ENCODE measurements at regions not wholly inside any gene's neighbourhood (a gene's known extent, or its start where the extent isn't known, plus 50 kb on each side); places are given as distances from the start of the nearest gene placed in this dataset.
A peak's percentile ranks its signal among the peaks of the same experiment; 100 is the strongest.
"Not testable (repeated sequence)": the region's sequence is repeated elsewhere in the genome, so short reads cannot be mapped to it uniquely, and the experiment has no call there.

DNA sequence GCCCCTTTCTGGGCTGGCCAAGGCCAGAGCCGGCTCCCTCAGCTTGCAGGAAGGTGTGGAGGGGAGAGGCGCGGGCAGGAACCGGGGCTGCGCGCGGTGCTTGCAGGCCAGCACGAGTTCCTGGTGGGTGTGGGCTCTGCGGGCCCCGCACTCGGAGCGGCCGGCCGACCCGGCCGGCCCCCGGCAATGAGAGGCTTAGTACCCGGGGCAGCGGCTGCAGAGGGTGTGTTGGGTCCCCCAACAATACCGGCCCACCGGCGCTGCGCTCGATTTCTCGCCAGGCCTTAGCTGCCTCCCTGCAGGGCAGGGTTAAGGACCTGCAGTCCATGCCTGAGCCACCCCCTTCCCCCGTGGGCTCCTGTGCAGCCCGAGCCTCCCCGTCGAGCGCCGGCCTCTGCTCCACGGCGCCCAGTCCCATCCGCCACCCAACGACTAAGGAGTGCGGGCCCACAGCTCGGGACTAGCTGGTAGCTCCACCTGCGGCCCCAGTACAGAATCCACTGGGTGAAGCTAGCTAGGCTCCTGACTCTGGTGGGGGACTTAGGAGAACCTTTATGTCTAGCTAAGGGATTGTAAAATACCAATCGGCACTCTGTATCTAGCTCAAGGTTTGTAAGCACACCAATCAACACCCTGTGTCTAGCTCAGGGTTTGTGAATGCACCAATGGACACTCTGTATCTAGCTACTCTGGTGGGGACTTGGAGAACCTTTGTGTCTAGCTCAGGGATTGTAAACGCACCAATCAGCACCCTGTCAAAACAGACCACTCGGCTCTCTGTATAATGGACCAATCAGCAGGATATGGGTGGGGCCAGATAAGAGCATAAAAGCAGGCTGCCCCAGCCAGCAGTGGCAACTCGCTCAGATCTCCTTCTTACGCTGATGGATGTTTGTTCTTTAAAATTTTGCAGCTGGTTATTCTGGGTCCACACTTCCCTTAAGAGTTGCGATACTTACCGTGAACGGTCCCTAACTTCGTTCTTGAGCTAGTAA is 167.4 kb upstream of the RREB1 start:
- ATAC-seq (no peak), DNase-seq (no peak)
- intact Hi-C loops (cut with DNase I) = no loop called here

DNA sequence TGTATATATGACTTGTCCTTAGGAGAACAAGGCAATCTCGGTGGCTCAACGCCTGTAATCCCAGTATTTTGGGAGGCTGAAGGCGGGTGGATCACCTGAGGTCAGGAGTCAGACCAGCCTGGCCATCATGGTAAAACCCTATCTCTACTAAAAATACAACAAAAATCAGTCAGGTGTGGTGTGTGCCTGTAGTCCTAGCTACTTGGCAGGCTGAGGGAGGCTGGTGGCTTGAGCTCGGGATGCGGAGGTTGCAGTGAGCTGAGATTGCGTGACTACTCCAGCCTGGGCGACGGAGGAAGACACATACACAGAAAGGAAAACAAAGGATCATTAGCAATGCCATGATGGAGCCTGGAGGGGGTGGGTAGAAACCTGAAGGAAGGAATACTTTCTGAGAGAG is 166.6 kb upstream of the RREB1 start:
- ATAC-seq (no peak), DNase-seq (no peak)
- intact Hi-C loops (cut with DNase I) = no loop called here

DNA sequence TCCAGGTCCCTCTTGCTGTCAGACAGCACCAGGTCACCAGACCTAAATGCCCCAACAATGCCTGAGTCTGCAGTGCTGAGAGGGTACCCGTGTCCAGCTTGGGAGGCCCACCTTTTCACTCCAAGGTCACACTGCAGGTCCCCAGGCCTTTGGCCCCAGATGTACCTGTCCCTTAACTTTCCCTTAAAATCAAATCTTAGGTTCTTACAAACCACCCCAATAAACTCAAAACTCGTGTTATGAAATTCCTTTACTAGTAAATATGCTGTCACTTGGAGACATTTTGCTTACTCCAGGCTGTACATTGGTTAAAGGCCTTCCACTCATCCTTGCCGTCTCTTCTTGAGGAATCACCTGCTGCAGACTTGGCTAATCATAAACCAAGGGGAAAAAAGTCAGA is 165.7 kb upstream of the RREB1 start:
- intact Hi-C loops (cut with DNase I) = no loop called here

DNA sequence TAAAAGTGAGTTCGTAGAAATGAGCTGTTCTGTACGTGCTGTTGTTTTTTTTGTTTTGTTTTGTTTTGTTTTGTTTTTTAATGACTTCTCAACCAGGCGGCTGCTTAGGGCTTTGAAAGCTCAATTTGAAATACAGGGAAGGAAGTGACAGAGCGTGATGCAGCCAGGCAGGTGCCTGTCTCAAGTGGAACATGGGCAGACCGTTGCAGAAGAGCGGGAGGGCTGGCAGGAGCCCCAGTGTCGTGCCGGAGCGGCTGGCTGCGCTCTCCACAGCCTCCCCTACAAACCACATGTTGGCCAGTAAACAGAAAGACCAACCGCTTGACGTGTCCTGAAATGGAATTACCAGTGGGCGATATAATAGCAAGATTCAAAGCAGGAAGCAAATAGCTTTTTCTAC is 164.9 kb upstream of the RREB1 start:
- ATAC-seq (peak; percentile 90 to 91), DNase-seq (peak; percentile 53)
- intact Hi-C loops (cut with DNase I) = no loop called here

More for the DNA sequence above, 165.7 kb upstream of the RREB1 start:
- DNase-seq = no peak
- no peak for ATAC-seq

DNA sequence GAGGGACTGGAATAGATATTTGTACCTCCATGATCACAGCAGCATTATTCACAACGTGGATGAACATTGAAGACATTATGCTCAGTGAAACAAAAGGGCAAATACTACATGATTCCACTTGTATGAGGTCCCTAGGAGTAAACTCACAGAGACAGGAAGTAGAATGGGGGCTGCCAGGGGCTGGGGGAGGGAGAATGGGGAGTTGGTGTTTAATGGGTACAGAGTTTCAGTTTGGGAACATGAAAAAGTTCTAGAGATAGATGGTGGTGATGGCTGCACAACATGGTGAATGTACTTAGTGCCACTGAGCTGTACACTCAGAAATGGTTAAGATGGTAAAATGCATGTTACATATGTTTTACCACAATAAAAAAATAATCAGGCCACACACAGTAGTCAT is 164.3 kb upstream of the RREB1 start:
- ATAC-seq (no peak), DNase-seq (no peak)
- intact Hi-C loops (cut with DNase I) = no loop called here

DNA sequence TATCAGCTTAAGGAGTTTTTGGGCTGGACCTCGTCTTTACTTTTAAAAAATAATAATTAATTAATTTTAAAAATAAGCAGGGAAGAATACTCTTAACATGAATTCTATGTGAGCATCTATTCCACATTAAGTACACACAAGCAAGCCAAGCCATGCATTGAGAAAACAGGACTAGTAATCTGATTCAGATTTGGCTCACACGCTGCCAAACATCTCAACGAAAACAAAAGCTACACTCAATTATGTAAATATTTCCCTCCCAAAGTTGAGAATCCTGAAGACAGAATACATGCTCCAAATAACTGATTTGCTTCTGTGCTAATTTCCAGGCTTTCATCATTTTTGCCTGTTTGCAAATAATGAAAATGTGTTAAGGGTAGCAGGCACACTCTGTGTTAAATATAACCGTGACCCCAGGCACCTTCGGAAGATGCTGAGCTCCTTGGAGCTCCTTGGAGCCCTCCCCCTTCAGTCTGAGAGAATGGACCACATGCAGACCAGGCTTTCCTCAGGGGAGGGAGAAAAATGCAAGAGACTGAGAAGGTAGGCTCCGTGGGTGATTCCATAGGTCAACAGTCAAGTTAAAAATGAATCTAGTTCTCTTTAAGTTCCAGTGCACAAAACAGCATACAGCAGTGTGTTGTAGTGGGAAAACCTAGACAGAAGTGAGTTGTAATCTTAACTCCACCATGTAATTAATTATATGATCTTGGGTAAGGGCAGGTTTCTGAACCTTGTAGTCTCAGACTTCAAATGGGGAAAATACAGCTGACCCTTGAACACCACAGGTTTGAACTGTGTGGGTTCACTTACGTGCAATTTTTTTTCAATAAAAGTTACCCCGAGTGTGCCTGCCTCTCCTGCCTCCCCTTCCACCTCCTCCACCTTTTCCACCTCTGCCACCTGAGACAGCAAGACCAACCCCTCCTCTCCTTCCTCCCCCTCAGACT is 161.3 kb upstream of the RREB1 start:
- intact Hi-C loops (cut with DNase I) = no loop called here
- no peak for ATAC-seq
- no peak for DNase-seq

DNA sequence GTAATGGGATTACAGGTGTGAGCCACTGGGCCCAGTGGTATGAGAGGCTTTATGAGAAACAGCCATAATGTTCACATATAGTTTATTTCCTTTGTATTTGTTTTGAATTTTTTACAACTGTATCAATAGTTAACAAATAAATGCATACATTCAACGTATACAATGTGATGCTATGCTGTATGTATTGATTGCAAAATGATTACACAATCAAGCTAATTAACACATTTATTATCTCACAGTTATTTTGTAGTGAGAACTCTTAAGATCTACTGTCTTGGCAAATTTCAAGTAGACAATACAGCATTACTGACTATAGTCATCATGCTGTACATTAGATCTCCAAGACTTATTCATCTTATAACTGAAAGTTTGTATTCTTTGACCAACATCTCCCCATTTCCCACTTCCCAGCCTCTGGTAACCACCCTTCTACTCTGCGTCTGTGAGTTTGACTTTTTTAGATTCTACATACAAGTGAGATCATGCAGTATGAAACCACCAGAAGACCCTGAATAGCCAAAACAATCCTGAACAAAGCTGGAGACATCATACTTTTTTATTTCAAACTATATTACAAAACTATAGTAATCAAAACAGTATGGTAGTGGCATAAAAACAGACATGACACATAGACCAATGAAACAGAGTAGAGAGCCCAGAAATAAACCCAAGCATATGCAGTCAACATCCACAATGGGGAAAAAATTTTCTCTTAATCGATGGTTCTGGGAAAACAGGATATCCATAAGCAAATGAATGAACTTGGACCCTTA is 157.2 kb upstream of the RREB1 start:
- ATAC-seq = no peak
- intact Hi-C loops (cut with DNase I) = no loop called here

DNA sequence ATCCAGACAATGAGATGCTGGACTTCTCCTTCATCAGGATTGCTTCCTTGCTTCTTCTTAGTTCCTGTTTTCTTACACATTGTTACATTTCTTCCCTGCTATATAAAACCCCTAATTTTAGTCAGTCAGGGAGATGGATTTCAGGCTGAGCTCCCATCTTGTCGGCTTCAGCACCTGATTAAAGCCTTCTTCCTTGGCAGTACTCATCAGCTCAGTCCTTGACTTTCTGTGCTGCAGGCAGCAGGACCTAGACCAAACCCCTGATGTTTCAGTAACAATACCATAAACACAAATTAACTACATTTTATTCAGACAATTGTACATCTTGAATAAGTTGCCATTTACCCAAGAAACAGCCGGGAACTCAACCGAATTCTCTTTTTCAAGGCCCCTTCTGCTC is 156.4 kb upstream of the RREB1 start:
- ATAC-seq (no peak), DNase-seq (no peak)
- intact Hi-C loops (cut with DNase I) = no loop called here

More for the DNA sequence above, 157.2 kb upstream of the RREB1 start:
- DNase-seq = no peak

DNA sequence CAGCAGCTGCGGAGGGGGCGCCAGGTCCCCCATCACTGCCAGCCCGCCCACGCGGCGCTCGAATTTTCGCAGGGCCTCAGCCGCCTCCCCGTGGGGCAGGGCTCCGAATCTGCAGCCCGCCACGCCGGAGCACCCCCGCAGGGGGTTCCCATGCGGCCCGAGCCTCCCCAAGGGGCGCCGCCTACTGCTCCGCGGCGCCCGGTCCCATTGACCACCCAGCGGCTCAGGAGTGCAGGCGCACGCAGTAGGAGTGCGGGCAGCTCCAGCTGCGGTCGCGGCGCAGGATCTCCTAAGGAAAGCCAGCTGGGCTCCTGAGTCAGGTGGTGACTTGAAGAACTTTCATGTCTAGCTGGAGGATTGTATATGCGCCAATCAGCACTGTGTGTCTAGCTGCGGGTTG is 155.3 kb upstream of the RREB1 start:
- ATAC-seq (peak in 1 of 2 donors; percentile 12), DNase-seq (no peak)
- intact Hi-C loops (cut with DNase I) = no loop called here

DNA sequence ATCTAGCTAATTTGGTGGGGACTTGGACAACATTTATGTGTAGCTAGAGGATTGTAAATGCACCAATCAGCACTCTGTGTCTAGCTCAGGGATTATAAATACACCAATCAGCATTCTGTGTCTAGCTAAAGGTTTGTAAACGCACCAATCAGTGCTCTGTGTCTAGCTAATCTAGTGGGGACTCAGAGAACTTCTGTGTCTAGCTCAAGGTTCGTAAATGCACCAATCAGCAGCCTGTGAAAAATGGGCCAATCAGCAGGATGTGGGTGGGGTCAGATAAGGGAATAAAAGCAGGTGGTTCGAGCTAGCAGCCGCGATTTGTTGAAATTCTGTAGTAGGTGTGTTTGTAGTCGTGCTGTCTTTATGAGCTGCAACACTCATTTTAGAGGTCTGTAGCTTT is 154.8 kb upstream of the RREB1 start:
- ATAC-seq; intact Hi-C loops (cut with DNase I); DNase-seq: not testable (repeated sequence)

DNA sequence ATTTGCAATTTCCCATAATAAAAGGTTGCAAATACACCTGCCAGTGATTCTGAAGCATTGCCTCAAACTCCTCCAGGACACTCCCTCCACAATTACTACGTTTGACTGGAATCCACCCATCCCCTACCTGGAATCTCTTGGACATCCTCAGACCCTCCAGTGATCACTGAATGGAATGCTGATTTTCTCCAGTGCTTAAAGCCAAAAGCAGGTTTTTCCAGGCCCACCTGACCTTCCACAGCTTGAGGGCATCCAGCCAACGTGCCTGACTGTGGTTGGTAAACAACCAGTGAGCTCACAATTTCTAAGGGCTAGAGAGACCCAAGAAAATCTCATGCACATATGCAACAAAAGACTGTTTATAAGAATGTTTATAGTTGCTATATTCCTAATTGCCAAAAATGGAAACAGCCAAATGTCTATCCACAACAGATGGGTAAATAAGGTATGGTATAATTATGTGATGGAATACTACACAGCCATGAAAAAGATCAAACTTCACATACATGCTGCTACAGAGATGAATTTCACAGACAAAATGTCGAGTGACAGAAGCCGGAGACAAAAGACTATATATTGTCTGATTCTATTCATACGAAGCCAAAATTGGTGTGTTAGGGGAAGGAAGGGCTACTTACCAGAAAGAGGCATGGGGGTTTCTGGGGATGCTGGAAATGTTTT is 147.1 kb upstream of the RREB1 start:
- intact Hi-C loops (cut with DNase I) = no loop called here
- ATAC-seq = no peak
- no peak for DNase-seq

DNA sequence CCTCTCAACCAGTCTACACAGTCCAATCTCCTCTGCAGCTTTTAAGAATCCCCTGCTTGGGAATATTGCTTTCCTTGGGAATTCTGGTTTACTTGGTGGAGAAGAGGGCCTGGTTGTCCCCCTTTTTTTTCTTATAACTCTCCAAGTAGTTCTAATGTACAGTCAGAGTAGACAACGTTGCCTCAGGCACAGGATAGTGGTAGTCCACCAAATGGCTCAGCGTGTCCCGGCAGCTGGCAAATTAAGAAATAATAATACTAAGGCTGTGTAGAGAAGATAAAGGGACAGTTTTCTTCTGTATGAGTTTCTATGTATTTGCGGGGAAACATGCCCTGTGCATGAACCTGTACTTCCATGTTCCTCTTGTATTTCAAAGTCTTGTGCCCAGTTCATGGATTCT is 145.7 kb upstream of the RREB1 start:
- intact Hi-C loops (cut with DNase I) = no loop called here
- ATAC-seq = no peak
- no peak for DNase-seq

DNA sequence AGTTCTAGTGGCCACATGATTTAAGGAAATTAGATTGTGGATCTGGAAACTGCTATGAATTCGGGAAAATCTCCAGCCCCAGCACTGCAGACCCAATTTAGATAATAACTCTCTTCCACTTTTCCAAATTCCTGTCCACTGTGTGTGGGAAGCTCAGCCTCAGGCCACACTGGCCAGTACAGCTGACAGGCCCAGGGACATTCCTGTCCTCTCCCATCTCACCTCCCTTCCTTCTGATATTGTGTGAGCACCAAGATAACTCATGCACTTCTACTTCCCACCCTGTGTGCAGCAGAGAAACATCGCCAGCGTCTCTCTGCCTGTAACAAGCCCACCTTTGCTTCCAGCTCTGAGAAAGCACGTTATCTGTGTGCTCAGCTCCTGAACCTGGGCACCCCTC is 145.1 kb upstream of the RREB1 start:
- intact Hi-C loops (cut with DNase I) = no loop called here
- DNase-seq (no peak), ATAC-seq (peak in 1 of 2 donors; percentile 47)

DNA sequence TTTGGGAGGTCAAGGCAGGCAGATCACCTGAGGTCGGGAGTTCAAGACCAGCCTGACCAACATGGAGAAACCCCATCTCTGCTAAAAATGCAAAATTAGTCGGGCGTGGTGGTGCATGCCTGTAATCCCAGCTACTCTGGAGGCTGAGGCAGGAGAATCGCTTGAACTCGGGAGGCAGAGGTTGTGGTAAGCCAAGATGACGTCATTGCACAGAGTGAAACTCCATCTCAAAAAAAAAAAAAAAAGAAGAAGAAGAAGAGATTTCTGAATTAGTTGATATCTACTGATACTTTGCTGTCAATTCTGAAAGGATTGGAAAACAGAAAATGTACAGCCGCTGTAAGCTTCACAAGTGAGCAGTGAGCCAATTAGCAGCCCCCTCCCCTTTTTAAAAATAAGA is 144.4 kb upstream of the RREB1 start:
- intact Hi-C loops (cut with DNase I); ATAC-seq; DNase-seq: not testable (repeated sequence)

DNA sequence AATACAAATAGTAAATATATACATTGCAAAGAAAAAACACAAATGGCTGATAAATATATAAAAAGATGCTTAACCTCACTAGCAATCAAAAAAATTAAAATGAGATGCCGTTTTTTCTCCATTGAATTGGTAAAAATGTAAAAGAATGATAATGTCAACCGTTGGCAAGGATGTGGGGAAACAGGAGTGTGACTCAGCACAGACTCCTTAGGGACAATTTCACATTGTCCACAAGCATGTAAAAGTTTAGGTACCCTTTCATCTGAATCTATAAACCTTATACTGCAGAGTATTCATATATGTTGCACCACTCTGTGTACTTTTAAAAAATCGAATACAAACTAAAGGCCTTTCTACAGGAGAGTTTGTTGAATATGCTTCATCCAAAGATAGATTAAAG is 143.1 kb upstream of the RREB1 start:
- intact Hi-C loops (cut with DNase I) = no loop called here
- ATAC-seq (no peak), DNase-seq (no peak)

DNA sequence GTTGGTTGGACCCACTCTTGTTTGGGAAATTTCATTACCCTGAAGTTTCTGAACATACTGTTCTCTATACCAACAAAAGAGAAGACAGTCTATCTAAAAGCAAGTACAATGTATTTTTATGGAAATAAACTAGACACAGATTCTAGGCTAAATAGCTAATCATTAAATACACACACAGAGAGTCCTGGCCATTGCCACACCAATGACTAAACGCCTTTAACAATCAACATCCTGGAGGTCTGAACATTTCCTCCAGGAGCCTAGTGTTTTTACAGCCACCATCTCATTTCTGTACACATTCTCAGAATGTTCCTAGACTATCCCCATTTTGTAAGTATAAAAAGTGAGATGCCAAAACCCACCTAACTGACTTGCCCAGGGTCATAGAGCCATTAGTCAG is 141.6 kb upstream of the RREB1 start:
- intact Hi-C loops (cut with DNase I) = no loop called here
- DNase-seq (no peak), ATAC-seq (no peak)

DNA sequence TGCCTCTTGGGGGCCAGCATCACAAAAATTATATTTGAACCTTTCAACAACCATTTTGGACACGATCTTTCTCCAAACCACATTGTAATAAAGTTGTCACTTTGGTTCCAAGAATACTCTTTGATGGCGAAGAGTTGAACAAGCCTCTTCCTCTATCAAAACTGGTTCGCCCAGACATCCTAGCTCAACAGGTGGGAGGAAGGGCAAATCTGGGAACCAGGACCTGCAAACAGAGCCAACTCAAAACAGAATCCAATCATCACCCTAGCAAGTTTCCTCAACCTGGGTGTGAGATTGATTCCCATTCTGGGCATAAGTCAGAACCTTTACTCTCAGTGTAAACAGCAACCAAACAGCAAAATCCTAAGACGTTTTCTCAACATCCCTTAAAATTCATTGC is 141.2 kb upstream of the RREB1 start:
- intact Hi-C loops (cut with DNase I) = no loop called here
- ATAC-seq (no peak), DNase-seq (no peak)

DNA sequence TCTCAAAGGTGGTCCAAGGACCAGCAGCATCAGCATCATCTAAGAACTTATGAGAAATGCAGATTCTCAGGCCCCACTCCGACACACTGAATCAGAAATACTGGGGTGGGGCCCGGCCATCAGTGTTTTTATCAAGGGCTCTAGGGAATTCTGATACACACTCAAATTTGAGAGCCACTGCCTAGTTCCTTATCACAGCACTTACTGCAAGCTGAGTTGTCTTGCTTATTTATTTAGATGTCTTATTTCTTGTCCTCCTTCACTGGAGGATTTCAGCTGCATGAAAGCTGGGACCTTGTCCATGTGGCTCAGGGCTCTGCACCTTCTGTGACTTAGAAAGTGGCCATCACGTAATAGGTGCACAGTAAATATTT is 139.4 kb upstream of the RREB1 start:
- DNase-seq (no peak), ATAC-seq (no peak)
- intact Hi-C loops (cut with DNase I) = no loop called here

All from left cardiac atrium (tissue), 4 donors.